ENCODE measurements at regions not wholly inside any gene's neighbourhood (a gene's known extent, or its start where the extent isn't known, plus 50 kb on each side); places are given as distances from the start of the nearest gene placed in this dataset.

DNA sequence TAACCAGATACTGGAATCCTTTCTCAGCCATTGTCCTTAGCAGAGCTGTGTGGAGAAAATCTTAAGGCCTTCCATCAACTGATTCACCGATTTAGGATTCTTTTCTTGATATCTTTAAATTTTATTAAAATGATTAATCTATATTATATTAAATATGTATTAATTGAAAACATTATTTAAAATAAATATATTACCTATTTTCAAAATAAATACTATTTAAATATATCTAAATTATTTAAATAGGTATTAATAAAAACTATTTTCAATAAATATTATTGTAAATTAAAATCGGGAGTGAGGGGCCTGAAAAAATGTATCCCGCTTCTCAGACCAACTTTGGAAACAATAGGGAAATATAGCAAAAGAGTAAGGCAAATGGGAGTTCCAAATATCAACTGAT, 94.0 kb upstream of the HPF1 start:
- no peak for TF ChIP-seq EZH2 (IDR thresholded peaks at IDR 0.05; ENCODE audit: borderline replicate concordance)
- TF ChIP-seq, protein P1, sequence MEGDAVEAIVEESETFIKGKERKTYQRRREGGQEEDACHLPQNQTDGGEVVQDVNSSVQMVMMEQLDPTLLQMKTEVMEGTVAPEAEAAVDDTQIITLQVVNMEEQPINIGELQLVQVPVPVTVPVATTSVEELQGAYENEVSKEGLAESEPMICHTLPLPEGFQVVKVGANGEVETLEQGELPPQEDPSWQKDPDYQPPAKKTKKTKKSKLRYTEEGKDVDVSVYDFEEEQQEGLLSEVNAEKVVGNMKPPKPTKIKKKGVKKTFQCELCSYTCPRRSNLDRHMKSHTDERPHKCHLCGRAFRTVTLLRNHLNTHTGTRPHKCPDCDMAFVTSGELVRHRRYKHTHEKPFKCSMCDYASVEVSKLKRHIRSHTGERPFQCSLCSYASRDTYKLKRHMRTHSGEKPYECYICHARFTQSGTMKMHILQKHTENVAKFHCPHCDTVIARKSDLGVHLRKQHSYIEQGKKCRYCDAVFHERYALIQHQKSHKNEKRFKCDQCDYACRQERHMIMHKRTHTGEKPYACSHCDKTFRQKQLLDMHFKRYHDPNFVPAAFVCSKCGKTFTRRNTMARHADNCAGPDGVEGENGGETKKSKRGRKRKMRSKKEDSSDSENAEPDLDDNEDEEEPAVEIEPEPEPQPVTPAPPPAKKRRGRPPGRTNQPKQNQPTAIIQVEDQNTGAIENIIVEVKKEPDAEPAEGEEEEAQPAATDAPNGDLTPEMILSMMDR (IDR thresholded peaks at IDR 0.05; ENCODE audit: poor library complexity) = no peak
- no peak for TF ChIP-seq EZH2phosphoT487 (IDR thresholded peaks at IDR 0.05; ENCODE audit: low read depth, severe bottlenecking, unreplicated experiment)
